ENCODE measurements at regions not wholly inside any gene's neighbourhood (a gene's known extent, or its start where the extent isn't known, plus 50 kb on each side); places are given as distances from the start of the nearest gene placed in this dataset.

- no peak for DNase-seq (ENCODE audit: low read depth in 2 of 2)
Observed at GRCh38 chr22:44592126-44592823, 94.2 kb upstream of the RTL6 start.

GRCh38 chr22:44591146-44591790 is 93.2 kb upstream of the RTL6 start:
- DNase-seq (ENCODE audit: low read depth in 2 of 2) = no peak

- DNase-seq (ENCODE audit: low read depth in 2 of 2) = no peak
Observed at GRCh38 chr22:44590291-44590690, 92.3 kb upstream of the RTL6 start.

GRCh38 chr22:44589831-44590230 is 91.8 kb upstream of the RTL6 start:
- no peak for DNase-seq (ENCODE audit: low read depth in 2 of 2)

- DNase-seq (ENCODE audit: low read depth in 2 of 2) = no peak
Observed at GRCh38 chr22:44588348-44588747, 90.3 kb upstream of the RTL6 start.

- no peak for DNase-seq (ENCODE audit: low read depth in 2 of 2)
Observed at GRCh38 chr22:44587737-44588310, 89.8 kb upstream of the RTL6 start.

GRCh38 chr22:44586999-44587736 is 89.1 kb upstream of the RTL6 start:
- DNase-seq (ENCODE audit: low read depth in 2 of 2) = no peak

GRCh38 chr22:44586351-44586990 is 88.4 kb upstream of the RTL6 start:
- DNase-seq (ENCODE audit: low read depth in 2 of 2) = no peak

- no peak for DNase-seq (ENCODE audit: low read depth in 2 of 2)
Observed at GRCh38 chr22:44585559-44586350, 87.7 kb upstream of the RTL6 start.

GRCh38 chr22:44584256-44584902 is 86.3 kb upstream of the RTL6 start:
- no peak for DNase-seq (ENCODE audit: low read depth in 2 of 2)

- no peak for DNase-seq (ENCODE audit: low read depth in 2 of 2)
Observed at GRCh38 chr22:44583854-44584253, 85.8 kb upstream of the RTL6 start.

- no peak for DNase-seq (ENCODE audit: low read depth in 2 of 2)
Observed at GRCh38 chr22:44583061-44583760, 85.2 kb upstream of the RTL6 start.

GRCh38 chr22:44582016-44582415 is 84.0 kb upstream of the RTL6 start:
- no peak for DNase-seq (ENCODE audit: low read depth in 2 of 2)

GRCh38 chr22:44581096-44581435 is 83.0 kb upstream of the RTL6 start:
- no peak for DNase-seq (ENCODE audit: low read depth in 2 of 2)

GRCh38 chr22:44580176-44581095 is 82.4 kb upstream of the RTL6 start:
- no peak for DNase-seq (ENCODE audit: low read depth in 2 of 2)

- no peak for DNase-seq (ENCODE audit: low read depth in 2 of 2)
Observed at GRCh38 chr22:44578516-44579230, 80.6 kb upstream of the RTL6 start.

- DNase-seq (ENCODE audit: low read depth in 2 of 2) = no peak
Observed at GRCh38 chr22:44578110-44578457, 80.1 kb upstream of the RTL6 start.

- DNase-seq (ENCODE audit: low read depth in 2 of 2) = no peak
Observed at GRCh38 chr22:44577391-44578109, 79.5 kb upstream of the RTL6 start.

Data from stimulated activated CD8-positive, alpha-beta memory T cell treated with anti-CD3 and anti-CD28 coated beads, Interleukin-2, amount 100 ng/mL, for 48 hours (primary cell).